ENCODE measurements at regions not wholly inside any gene's neighbourhood (a gene's known extent, or its start where the extent isn't known, plus 50 kb on each side); places are given as distances from the start of the nearest gene placed in this dataset.

- Histone ChIP-seq H3K4me3 (no peak overlapping the region), H3K9me3 (no peaks in the 10 kb centered on the region), H3K4me1 (no peaks in the 10 kb centered on the region), H3K27ac (no peak overlapping the region), H3K4me2 (no peak overlapping the region)
- no peak for ATAC-seq
- TF ChIP-seq REST (IDR thresholded peaks at IDR 0.05) = no peak
- no peak for TF ChIP-seq HDAC2 (IDR thresholded peaks at IDR 0.05)
- no peak for TF ChIP-seq NR3C1 (IDR thresholded peaks at IDR 0.05)
- TF ChIP-seq CEBPB (IDR thresholded peaks at IDR 0.05) = no peak
- no peak for TF ChIP-seq RNF2 (IDR thresholded peaks at IDR 0.05; ENCODE audit: borderline replicate concordance, low read depth)
- TF ChIP-seq SREBF2 (IDR thresholded peaks at IDR 0.05) = no peak
- no peak for TF ChIP-seq JUNB (IDR thresholded peaks at IDR 0.05)
- TF ChIP-seq FOSL2 (IDR thresholded peaks at IDR 0.05) = no peak
- TF ChIP-seq FOSL2 (CRISPR knock-in tag; IDR thresholded peaks at IDR 0.05) = no peak
- TF ChIP-seq RARB (CRISPR knock-in tag; IDR thresholded peaks at IDR 0.05) = no peak
- no peak for TF ChIP-seq MAFK (IDR thresholded peaks at IDR 0.05; ENCODE audit: partially characterized antibody)
- no peak for TF ChIP-seq JUN (IDR thresholded peaks at IDR 0.05)
- TF ChIP-seq HOXB13 (CRISPR knock-in tag; IDR thresholded peaks at IDR 0.05; ENCODE audit: low read depth) = no peak
- POLR2A ChIA-PET = no interaction called here
- DNase-seq (ENCODE audit: low read depth in 1 of 2, low spot score in 1 of 2) = no peak
- WGBS (ENCODE audit: missing lambda C conversion rate) = 60% methylated on average over 6 of the region's 6 CpGs
- CTCF ChIA-PET = interaction anchor here (0.7 to 5.8 kb wide), 23 partner anchors 9 to 984 kb away, joined by 3 to 58 read pairs (median 4); no protein-coding TSS in a partner anchor
- FAIRE-seq = no peak
These were observed 144.8 kb downstream of the SUCLG1 start for GRCh38 chr2:84314250-84314649.

- H3K4me2 ChIP-seq = no peak overlapping the region
- no peak for FAIRE-seq
- H3K27ac ChIP-seq = no peak overlapping the region
- no peak overlapping the region for H3K4me3 ChIP-seq
- 8% methylated on average over 3 of the region's 3 CpGs for WGBS (ENCODE audit: missing lambda C conversion rate)
- no peak for TF ChIP-seq MAFK (IDR thresholded peaks at IDR 0.05; ENCODE audit: partially characterized antibody)
- no peak for TF ChIP-seq BCL3 (IDR thresholded peaks at IDR 0.05)
- no peak for TF ChIP-seq HOXB5 (CRISPR knock-in tag; IDR thresholded peaks at IDR 0.05)
- no peak for TF ChIP-seq CBX8 (IDR thresholded peaks at IDR 0.05)
- no peak for TF ChIP-seq CTCF (IDR thresholded peaks at IDR 0.05)
- ChIA-PET POLR2A (no interaction called here), CTCF (interaction anchor here (1.3 to 1.7 kb wide), 2 partner anchors 8 to 9 kb away, joined by 4 read pairs; no protein-coding TSS in a partner anchor)
- no peak for ATAC-seq
- H3K4me1 ChIP-seq = no peaks in the 10 kb centered on the region
- H3K9me3 ChIP-seq = no peaks in the 10 kb centered on the region
- no peak for DNase-seq (ENCODE audit: low read depth in 1 of 2, low spot score in 1 of 2)
These were observed 149.8 kb downstream of the SUCLG1 start for GRCh38 chr2:84309281-84309680.

GRCh38 chr2:84306361-84306760, 152.7 kb downstream of the SUCLG1 start:
- TF ChIP-seq RCOR1 (IDR thresholded peaks at IDR 0.05; ENCODE audit: low read depth, low read length) (no peak), HOXA7 (CRISPR knock-in tag; IDR thresholded peaks at IDR 0.05) (no peak), MYC (IDR thresholded peaks at IDR 0.05; ENCODE audit: borderline replicate concordance, low read length) (no peak), TFCP2L1 (CRISPR knock-in tag; IDR thresholded peaks at IDR 0.05) (no peak), KDM5A (IDR thresholded peaks at IDR 0.05) (no peak), MAFK (IDR thresholded peaks at IDR 0.05; ENCODE audit: partially characterized antibody) (no peak), NPAS2 (CRISPR knock-in tag; IDR thresholded peaks at IDR 0.05; ENCODE audit: borderline replicate concordance) (no peak), BHLHE40 (IDR thresholded peaks at IDR 0.05; ENCODE audit: low read depth, low read length) (no peak), PHF8 (IDR thresholded peaks at IDR 0.05; ENCODE audit: borderline replicate concordance, low read depth) (no peak)
- FAIRE-seq (no peak), DNase-seq (ENCODE audit: low read depth in 1 of 2, low spot score in 1 of 2) (no peak), ATAC-seq (no peak)
- ChIA-PET POLR2A (no interaction called here), CTCF (interaction anchor here (3.9 kb wide), 1 partner anchor 9 kb away, joined by 29 read pairs; no protein-coding TSS in a partner anchor)
- no peak overlapping the region for H3K27ac ChIP-seq
- 5% methylated on average over 4 of the region's 4 CpGs for WGBS (ENCODE audit: missing lambda C conversion rate)
- no peak overlapping the region for H3K4me3 ChIP-seq
- H3K4me1 ChIP-seq = no peaks in the 10 kb centered on the region
- no peaks in the 10 kb centered on the region for H3K9me3 ChIP-seq
- H3K4me2 ChIP-seq = no peak overlapping the region
